Tibial nerve (tissue), 3 donors: ENCODE measurements at regions not wholly inside any gene's neighbourhood (a gene's known extent, or its start where the extent isn't known, plus 50 kb on each side); places are given as distances from the start of the nearest gene placed in this dataset.

Experiments used
- CTCF ChIP-seq, 5 experiments: fragments of 200-600 bp in 3 of 5; fragments of 450-650 bp in 2 of 5; sonication (generic) in 3 of 5; IDR thresholded peaks; one replicate each; pipeline ENCODE4 v1.5.1; 2016 to 2019; ENCODE audit warnings: antibody characterized with exemption in 5 of 5, mild to moderate bottlenecking in 3 of 5, moderate library complexity in 2 of 5
- POLR2A ChIP-seq, 2 donors: fragments of 450-650 bp; IDR thresholded peaks; one replicate each; pipeline ENCODE4 v1.6.1; 2017; ENCODE audit warnings: antibody characterized with exemption in 2 of 2, mild to moderate bottlenecking in 2 of 2, moderate library complexity in 2 of 2

- TF ChIP-seq CTCF (IDR thresholded peaks at IDR 0.05) (no peak), POLR2A (IDR thresholded peaks at IDR 0.05) (no peak)
These were observed 575.3 kb downstream of the ETV1 start for GRCh38 chr7:13414181-13414580.
